ENCODE measurements at regions not wholly inside any gene's neighbourhood (a gene's known extent, or its start where the extent isn't known, plus 50 kb on each side); places are given as distances from the start of the nearest gene placed in this dataset.

DNA sequence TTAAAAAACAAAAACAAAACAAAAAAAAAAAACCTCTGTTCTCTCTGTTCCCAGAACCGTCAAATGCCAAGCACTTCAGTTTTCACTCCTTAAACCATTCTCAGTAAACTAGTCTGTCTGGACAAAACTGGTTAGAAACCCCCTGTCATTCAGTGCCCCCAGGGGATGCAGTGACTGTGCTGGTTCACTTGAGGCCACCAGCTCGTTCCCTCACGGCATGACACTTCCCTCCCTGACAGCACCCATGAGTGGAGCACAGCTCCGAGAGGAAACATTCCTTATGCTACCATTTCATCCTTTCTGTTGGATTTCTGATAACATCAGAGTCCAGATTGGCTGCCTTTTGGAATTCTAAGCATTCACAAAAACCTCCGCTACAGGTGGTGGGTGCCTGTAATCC, 244.0 kb upstream of the TPM1 start:
- Mint-ChIP-seq H3K27ac (no peak overlapping the region), H3K36me3 (ENCODE audit: low read depth) (no peaks in the 10 kb centered on the region), H3K27me3 (ENCODE audit: low read depth) (no peaks in the 10 kb centered on the region), H3K4me3 (no peak overlapping the region), H3K9me3 (no peaks in the 10 kb centered on the region), H3K4me1 (ENCODE audit: low read depth) (no peaks in the 10 kb centered on the region)
- intact Hi-C loops (cut with micrococcal nuclease), result no loop called here
- no peak for DNase-seq
- CTCF ChIA-PET, result no interaction called here

- no peaks in the 10 kb centered on the region for H3K36me3 Mint-ChIP-seq (ENCODE audit: low read depth)
- CTCF ChIA-PET, result no interaction called here
- no peak overlapping the region for H3K27ac Mint-ChIP-seq
Measured at GRCh38 chr15:62799037-62799436, 243.5 kb upstream of the TPM1 start.

GRCh38 chr15:62799919-62800318, 242.6 kb upstream of the TPM1 start:
- no peaks in the 10 kb centered on the region for H3K36me3 Mint-ChIP-seq (ENCODE audit: low read depth)
- CTCF ChIA-PET, result no interaction called here
- H3K27me3 Mint-ChIP-seq (ENCODE audit: low read depth), result no peaks in the 10 kb centered on the region
- no peak overlapping the region for H3K27ac Mint-ChIP-seq
- H3K4me1 Mint-ChIP-seq (ENCODE audit: low read depth), result no peaks in the 10 kb centered on the region
- H3K4me3 Mint-ChIP-seq, result no peak overlapping the region
- no peak for DNase-seq
- intact Hi-C loops (cut with micrococcal nuclease), result no loop called here
- H3K9me3 Mint-ChIP-seq, result no peaks in the 10 kb centered on the region

More at GRCh38 chr15:62799037-62799436, 243.5 kb upstream of the TPM1 start:
- Mint-ChIP-seq H3K27me3 (ENCODE audit: low read depth) (no peaks in the 10 kb centered on the region), H3K4me3 (no peak overlapping the region), H3K9me3 (no peaks in the 10 kb centered on the region), H3K4me1 (ENCODE audit: low read depth) (no peaks in the 10 kb centered on the region)
- no peak for DNase-seq
- intact Hi-C loops (cut with micrococcal nuclease), result no loop called here

GRCh38 chr15:62802612-62803011, 239.9 kb upstream of the TPM1 start:
- no peaks in the 10 kb centered on the region for H3K9me3 Mint-ChIP-seq
- intact Hi-C loops (cut with micrococcal nuclease), result no loop called here
- CTCF ChIA-PET, result no interaction called here
- no peaks in the 10 kb centered on the region for H3K36me3 Mint-ChIP-seq (ENCODE audit: low read depth)
- H3K27ac Mint-ChIP-seq, result no peak overlapping the region
- no peak for DNase-seq
- no peaks in the 10 kb centered on the region for H3K27me3 Mint-ChIP-seq (ENCODE audit: low read depth)
- no peak overlapping the region for H3K4me3 Mint-ChIP-seq
- H3K4me1 Mint-ChIP-seq (ENCODE audit: low read depth), result no peaks in the 10 kb centered on the region

- Mint-ChIP-seq H3K4me1 (ENCODE audit: low read depth) (no peaks in the 10 kb centered on the region), H3K27me3 (ENCODE audit: low read depth) (no peaks in the 10 kb centered on the region), H3K9me3 (no peaks in the 10 kb centered on the region), H3K36me3 (ENCODE audit: low read depth) (no peaks in the 10 kb centered on the region), H3K4me3 (no peak overlapping the region), H3K27ac (no peak overlapping the region)
- no peak for DNase-seq
- CTCF ChIA-PET, result no interaction called here
- intact Hi-C loops (cut with micrococcal nuclease), result no loop called here
Measured at GRCh38 chr15:62803856-62804400, 238.6 kb upstream of the TPM1 start.

GRCh38 chr15:62805502-62805901, 237.0 kb upstream of the TPM1 start:
- H3K36me3 Mint-ChIP-seq (ENCODE audit: low read depth), result no peaks in the 10 kb centered on the region
- CTCF ChIA-PET, result no interaction called here
- H3K27me3 Mint-ChIP-seq (ENCODE audit: low read depth), result no peaks in the 10 kb centered on the region
- H3K4me1 Mint-ChIP-seq (ENCODE audit: low read depth), result no peaks in the 10 kb centered on the region
- DNase-seq, result no peak
- H3K9me3 Mint-ChIP-seq, result no peaks in the 10 kb centered on the region
- H3K4me3 Mint-ChIP-seq, result no peak overlapping the region
- no peak overlapping the region for H3K27ac Mint-ChIP-seq
- intact Hi-C loops (cut with micrococcal nuclease), result no loop called here

DNA sequence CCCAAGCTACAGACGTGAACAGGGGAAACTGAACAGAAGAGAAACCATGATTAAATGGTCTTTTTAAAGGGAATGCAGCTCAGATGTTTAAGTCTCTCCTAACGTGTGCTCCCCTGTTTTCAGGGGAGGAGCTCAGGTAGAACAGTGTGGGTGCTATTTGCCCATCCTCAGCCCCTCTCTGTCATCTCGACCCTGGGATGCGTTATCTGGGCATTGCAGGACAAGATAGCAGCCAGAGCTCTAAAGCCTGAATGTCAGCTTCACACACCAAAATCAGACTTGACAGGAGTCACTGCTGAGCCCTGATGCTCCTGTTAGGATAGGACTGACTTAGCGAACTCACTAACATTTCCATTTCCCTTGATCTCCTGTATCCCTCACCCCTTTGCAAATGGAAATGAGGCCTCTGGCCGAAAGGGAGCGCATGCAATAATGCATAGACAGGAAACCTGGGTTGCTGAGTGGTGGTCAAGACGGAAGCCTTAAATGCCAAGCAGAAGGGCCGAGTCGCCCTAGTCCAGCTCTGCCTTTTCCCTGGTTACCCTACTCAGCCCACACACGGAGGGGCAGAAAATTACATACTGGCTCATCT, 234.9 kb upstream of the TPM1 start:
- Mint-ChIP-seq H3K4me1 (ENCODE audit: low read depth) (no peaks in the 10 kb centered on the region), H3K9me3 (no peaks in the 10 kb centered on the region), H3K27ac (no peak overlapping the region), H3K4me3 (no peak overlapping the region), H3K27me3 (ENCODE audit: low read depth) (no peaks in the 10 kb centered on the region), H3K36me3 (ENCODE audit: low read depth) (no peaks in the 10 kb centered on the region)
- CTCF ChIA-PET, result interaction anchor here (0.7 kb wide), 1 partner anchor 215 kb away, joined by 3 read pairs; no protein-coding TSS in a partner anchor
- intact Hi-C loops (cut with micrococcal nuclease), result no loop called here
- DNase-seq, result no peak

GRCh38 chr15:62809115-62809967, 233.2 kb upstream of the TPM1 start:
- Mint-ChIP-seq H3K4me3 (no peak overlapping the region), H3K27ac (no peak overlapping the region), H3K9me3 (no peaks in the 10 kb centered on the region), H3K36me3 (ENCODE audit: low read depth) (no peaks in the 10 kb centered on the region), H3K27me3 (ENCODE audit: low read depth) (no peaks in the 10 kb centered on the region), H3K4me1 (ENCODE audit: low read depth) (no peaks in the 10 kb centered on the region)
- intact Hi-C loops (cut with micrococcal nuclease), result no loop called here
- DNase-seq, result no peak
- CTCF ChIA-PET, result no interaction called here

GRCh38 chr15:62809968-62810260, 232.6 kb upstream of the TPM1 start:
- H3K4me3 Mint-ChIP-seq, result no peak overlapping the region
- intact Hi-C loops (cut with micrococcal nuclease), result no loop called here
- CTCF ChIA-PET, result no interaction called here

DNA sequence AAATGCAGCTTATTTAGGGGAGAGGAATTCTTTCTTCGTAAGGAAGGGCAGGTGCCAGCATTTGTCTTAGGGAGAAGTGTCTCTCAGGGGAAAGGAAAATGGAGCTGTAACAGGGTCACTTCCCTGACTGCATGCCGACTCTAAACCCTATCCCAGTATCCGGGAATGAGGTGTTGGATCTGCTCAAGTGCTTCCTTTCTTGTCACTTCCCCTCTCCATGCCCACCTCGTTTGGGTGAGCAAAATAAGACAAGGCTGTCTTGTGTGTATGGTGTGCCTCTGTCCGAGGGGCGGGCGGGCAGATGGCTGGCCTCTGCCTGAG, 230.1 kb upstream of the TPM1 start:
- no peaks in the 10 kb centered on the region for H3K27me3 Mint-ChIP-seq (ENCODE audit: low read depth)
- no peaks in the 10 kb centered on the region for H3K4me1 Mint-ChIP-seq (ENCODE audit: low read depth)
- intact Hi-C loops (cut with micrococcal nuclease), result no loop called here
- no peak overlapping the region for H3K27ac Mint-ChIP-seq
- H3K9me3 Mint-ChIP-seq, result no peaks in the 10 kb centered on the region
- no peak for DNase-seq
- no peaks in the 10 kb centered on the region for H3K36me3 Mint-ChIP-seq (ENCODE audit: low read depth)
- H3K4me3 Mint-ChIP-seq, result no peak overlapping the region
- CTCF ChIA-PET, result no interaction called here

More at GRCh38 chr15:62809968-62810260, 232.6 kb upstream of the TPM1 start:
- DNase-seq, result no peak
- no peak overlapping the region for H3K27ac Mint-ChIP-seq
- H3K9me3 Mint-ChIP-seq, result no peaks in the 10 kb centered on the region
- H3K36me3 Mint-ChIP-seq (ENCODE audit: low read depth), result no peaks in the 10 kb centered on the region
- H3K27me3 Mint-ChIP-seq (ENCODE audit: low read depth), result no peaks in the 10 kb centered on the region
- H3K4me1 Mint-ChIP-seq (ENCODE audit: low read depth), result no peaks in the 10 kb centered on the region

- intact Hi-C loops (cut with micrococcal nuclease), result no loop called here
- CTCF ChIA-PET, result no interaction called here
- H3K36me3 Mint-ChIP-seq (ENCODE audit: low read depth), result no peaks in the 10 kb centered on the region
- no peak for DNase-seq
- H3K4me3 Mint-ChIP-seq, result no peak overlapping the region
- H3K27me3 Mint-ChIP-seq (ENCODE audit: low read depth), result peaks cover 2% of the 10 kb centered on the region
- no peaks in the 10 kb centered on the region for H3K4me1 Mint-ChIP-seq (ENCODE audit: low read depth)
- no peaks in the 10 kb centered on the region for H3K9me3 Mint-ChIP-seq
- no peak overlapping the region for H3K27ac Mint-ChIP-seq
Measured at GRCh38 chr15:62816342-62817069, 226.0 kb upstream of the TPM1 start.

DNA sequence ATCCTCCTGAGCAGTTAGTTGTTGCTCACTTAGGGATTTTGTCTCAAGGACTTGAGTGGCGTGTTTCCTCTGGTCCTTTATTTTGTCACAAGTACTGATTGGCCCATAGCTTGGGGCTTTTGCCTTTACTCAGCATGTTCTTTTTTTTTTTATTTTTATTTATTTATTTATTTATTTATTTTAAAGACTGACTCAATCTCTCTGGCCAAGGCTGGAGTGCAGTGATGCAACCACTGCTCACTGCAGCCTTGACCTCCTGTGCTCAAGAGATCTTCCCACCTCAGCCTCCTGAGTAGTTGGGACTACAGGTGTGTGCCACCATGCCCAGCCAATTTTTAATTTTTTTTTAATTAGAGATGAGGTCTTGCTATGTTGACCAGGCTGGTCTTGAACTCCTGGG, 223.9 kb upstream of the TPM1 start:
- Mint-ChIP-seq H3K4me3 (no peak overlapping the region), H3K27ac (no peak overlapping the region), H3K4me1 (ENCODE audit: low read depth) (no peaks in the 10 kb centered on the region), H3K9me3 (no peaks in the 10 kb centered on the region), H3K27me3 (ENCODE audit: low read depth) (peaks cover 2% of the 10 kb centered on the region), H3K36me3 (ENCODE audit: low read depth) (no peaks in the 10 kb centered on the region)
- intact Hi-C loops (cut with micrococcal nuclease), result no loop called here
- DNase-seq, result no peak
- CTCF ChIA-PET, result no interaction called here

Measured in activated naive CD4-positive, alpha-beta T cell treated with anti-CD3 and anti-CD28 coated beads for 36 hours (primary cell).